AG08396 (cell line): ENCODE measurements at regions not wholly inside any gene's neighbourhood (a gene's known extent, or its start where the extent isn't known, plus 50 kb on each side); places are given as distances from the start of the nearest gene placed in this dataset.
A peak's percentile ranks its signal among the peaks of the same experiment; 100 is the strongest.

ENCODE experiments used
- DNase-seq: peaks from one replicate; pipeline ENCODE4 v3.0.0; 2012; ENCODE audit warnings: low spot score, mixed read lengths

GRCh38 chr15:77557564-77557963 is 75.1 kb downstream of the LINGO1 start:
- DNase-seq = no peak

- DNase-seq = no peak
These were observed 75.6 kb downstream of the LINGO1 start for GRCh38 chr15:77557144-77557543.

DNA sequence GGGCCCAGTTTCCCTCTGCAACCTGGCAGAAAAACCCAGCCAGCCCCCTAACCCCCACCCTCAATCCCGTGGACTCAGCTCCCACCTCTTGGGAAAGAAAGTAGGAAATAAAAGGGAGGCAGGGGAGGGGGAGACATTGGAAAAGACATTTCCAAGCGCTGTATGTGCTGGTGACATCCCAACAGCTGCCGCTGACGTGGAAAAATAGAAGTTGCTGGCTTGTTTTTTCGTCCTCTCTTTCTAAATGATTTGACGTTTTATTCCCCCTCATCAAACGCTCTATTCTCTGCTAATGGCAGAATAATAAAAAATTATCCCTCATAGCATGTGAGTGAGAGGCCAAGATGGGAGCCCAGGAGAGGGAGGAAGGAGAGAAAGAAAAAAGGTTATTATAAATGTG is 76.1 kb downstream of the LINGO1 start:
- no peak for DNase-seq

GRCh38 chr15:77555232-77555631 is 77.5 kb downstream of the LINGO1 start:
- DNase-seq = no peak

DNA sequence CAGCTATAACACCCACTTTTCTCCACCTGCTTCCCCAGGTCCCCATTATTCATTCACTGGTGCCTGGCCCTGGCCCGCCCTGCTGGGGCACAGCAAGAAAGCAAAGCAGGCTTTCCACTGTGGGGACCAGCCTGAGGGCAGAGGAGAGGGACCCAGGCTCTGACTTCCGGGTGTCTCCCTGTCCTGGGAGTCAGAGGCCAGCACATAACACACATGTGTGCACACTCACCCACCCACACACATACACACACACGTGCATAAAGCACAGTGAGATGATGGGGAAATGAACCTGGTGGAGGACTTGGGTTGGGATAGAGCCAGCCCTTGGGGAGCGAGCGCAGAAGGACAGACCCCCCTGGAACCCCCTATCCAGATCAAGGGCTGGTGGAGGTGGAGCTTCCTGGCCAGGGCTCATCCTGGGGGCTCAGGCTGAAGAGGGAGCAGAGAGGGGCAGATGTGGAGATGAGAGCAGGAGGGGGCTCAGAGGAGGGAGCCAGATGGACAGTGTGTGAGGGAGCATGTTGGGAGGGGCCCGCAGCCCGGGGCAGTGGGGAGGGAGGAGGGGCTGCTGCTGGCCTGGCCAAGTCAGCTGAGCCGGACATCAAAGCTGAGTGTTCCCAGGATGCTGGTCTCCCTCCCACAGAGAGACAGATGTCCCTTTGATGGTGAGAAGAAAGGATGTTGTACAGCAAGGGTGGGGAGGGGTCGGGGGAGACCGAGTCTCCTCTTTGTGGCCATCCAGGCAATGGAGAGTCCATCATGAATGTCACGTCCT is 78.2 kb downstream of the LINGO1 start:
- DNase-seq = no peak

- no peak for DNase-seq
These were observed 79.0 kb downstream of the LINGO1 start for GRCh38 chr15:77553695-77554094.

DNA sequence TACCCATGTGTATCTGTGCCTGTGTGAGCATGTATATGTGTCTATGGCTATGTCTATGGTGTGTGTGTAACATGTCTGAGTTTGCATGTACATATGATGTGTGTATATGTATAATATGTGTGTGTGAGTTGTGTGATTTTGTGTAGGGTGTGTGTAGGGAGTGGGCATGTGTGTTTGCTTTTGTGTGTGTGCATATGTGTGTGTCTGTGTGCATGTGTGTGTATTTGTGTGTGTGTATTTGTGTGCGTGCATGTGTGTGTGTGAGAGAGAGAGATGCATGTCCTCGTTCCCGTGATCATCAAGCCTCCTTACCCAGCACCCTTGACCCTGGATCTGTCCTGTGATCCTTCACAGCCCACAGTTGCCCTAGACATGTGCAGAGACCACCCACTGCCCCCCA is 79.5 kb downstream of the LINGO1 start:
- no peak for DNase-seq

- no peak for DNase-seq
These were observed 80.6 kb downstream of the LINGO1 start for GRCh38 chr15:77552066-77552465.

DNA sequence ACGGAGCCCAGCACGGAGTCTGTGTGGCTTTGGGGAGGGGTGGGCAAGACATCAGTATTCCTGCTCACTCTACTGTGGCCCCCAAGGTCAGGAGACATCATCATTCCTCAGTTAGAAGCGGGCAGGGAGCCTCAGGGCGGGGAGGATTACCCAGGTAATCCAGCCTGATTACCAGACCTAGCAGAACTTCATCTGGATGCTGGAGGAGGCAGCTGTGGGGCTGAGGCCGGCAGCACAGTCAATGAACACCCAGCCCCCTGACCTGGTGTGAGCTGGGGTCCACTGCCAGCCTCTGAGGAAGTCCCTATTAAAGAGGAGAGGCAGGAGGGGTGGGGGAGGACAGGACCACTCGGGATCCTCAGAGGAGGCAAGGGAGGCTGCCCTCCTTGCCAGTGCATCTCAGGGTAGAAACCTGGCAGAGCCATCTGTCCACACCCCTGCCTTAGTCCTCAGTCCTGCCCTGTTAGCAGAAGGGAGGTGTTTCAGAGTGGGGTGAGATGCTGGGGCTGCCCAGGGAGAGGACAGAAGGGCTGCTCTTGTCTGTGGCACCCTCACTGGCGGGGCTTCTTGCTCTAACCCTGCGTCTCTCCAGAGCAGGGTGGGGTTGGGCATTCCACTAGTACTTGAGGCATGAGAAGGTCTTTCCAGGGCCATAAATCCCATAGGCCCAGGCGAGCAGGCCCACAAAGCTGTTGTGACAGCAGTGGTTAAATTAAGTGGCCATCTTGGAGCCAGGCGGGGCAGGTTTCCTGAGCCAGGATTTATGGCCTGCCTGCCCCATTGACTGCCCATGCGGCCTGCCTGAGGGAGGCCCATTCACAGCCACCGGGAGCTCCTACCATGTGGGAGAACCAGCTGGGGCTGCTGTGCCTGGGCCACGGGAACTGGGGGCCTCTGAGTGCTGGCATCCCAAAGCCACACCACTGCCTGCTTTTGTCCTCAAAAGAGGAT is 82.1 kb downstream of the LINGO1 start:
- no peak for DNase-seq

DNA sequence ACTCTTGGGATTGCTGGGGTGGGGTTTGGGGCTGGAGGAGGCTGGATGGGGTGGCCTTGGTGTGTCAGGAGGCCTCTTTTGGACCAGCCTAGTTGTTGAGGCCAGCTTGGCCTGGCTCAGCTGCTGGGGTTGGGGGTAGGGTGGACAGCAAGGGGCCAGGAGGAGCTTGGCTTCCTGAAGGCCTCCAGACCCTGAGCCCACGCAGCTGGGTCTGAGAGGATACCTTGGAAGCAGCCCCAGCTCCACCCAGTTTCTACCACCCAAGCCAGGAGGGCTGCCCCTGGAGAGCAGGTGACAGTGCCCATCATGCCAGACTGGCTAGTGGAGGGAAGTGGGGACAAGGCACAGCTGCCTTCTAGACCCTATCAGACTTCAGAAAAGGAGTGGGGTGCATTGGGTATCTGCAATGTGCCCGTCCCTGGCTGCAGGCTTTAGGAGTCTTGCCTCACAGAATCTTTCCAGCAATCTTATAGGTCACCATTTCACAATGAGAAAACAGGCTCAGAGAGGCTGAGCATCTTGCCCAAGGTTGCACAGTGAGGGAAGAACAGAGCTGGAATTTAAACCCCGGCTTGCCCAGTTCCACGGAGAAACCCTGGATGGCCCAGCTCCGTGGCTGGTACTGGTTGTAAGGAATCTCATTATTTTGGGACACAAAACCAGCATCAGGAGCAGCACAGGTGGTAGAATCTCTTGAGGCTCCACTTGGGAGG is 83.0 kb downstream of the LINGO1 start:
- DNase-seq = no peak

- DNase-seq = no peak
These were observed 83.8 kb downstream of the LINGO1 start for GRCh38 chr15:77548589-77549557.

DNA sequence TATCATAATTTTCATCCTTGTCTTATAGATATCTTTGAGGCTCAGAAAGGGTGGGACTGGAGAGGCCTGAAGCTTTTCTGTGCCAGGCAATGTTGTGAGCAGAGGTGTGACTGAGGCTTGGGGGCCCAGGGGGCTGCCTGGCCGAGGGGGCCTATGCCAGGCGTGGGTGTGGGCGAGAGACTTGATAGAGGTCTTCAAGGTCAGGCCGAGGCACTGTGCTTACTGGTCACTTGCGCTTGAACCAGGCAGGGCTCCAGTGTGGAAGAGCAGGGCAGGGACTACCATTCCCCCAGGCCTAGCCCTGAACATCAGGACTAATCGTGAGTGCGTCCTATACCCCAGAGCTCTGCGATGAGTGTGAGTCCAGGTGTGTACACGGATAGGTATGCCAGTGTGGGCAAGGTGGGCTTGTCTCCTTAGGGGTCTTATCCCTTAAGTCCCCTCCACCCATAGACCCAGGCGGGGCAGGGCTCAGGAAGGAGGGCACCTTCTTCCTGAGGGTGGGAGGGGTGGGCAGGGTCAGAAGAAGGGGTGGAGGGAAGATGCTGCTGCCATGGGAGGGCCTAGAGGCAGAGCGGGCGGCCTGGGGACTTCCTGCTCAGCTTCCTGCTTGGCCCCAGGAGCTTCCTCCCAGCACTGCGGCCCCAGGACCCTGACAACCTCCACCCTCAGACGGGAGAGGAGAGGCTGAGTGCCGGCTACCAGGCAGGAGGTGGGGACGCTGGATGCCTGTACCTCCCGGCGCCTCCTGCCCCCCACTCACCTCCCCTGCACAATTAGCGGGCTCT is 84.7 kb downstream of the LINGO1 start:
- DNase-seq = no peak

GRCh38 chr15:77546870-77547269 is 85.8 kb downstream of the LINGO1 start:
- DNase-seq = no peak

DNA sequence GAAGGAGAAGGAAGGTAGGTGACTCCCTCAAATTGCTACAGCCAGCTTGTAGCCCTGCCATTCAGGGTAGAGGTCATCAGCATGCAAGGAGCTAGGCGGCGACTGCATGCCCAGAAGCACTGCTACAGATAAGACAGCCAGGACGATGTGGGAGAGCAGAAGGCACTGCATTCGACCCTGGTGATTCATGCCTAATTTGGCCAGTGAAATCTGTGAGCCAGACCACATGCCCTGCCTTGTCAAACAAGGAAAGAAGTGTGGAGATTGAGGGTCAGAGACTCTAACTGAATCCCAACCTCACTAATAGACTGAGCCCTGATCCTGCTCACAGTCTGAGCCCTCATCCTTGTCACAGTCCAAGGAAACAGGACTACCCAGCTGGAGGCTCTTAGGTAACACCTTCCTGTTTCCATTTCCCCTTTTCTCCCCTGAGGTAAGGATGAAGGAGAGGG is 86.6 kb downstream of the LINGO1 start:
- DNase-seq = peak; percentile 87

- DNase-seq = no peak
These were observed 87.7 kb downstream of the LINGO1 start for GRCh38 chr15:77545058-77545457.

DNA sequence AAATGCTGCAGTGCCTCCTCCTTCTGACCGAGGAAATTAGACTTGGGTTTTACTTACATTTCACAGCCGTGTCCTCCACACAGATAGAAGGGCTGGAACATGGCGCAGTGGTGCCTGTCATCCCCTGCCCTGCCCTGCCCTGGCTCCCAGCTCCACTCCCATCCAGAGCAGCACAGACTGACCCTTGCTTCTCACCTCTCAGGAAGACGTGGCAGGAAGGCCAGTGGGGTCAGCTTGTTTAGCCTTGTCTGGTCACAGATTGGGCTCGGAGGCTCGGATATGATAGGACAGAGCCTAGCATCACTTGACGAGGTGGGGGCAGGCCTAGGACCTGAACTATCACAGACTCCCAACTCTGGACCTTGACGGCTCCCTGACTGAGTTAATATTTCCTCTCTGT is 88.5 kb downstream of the LINGO1 start:
- no peak for DNase-seq

DNA sequence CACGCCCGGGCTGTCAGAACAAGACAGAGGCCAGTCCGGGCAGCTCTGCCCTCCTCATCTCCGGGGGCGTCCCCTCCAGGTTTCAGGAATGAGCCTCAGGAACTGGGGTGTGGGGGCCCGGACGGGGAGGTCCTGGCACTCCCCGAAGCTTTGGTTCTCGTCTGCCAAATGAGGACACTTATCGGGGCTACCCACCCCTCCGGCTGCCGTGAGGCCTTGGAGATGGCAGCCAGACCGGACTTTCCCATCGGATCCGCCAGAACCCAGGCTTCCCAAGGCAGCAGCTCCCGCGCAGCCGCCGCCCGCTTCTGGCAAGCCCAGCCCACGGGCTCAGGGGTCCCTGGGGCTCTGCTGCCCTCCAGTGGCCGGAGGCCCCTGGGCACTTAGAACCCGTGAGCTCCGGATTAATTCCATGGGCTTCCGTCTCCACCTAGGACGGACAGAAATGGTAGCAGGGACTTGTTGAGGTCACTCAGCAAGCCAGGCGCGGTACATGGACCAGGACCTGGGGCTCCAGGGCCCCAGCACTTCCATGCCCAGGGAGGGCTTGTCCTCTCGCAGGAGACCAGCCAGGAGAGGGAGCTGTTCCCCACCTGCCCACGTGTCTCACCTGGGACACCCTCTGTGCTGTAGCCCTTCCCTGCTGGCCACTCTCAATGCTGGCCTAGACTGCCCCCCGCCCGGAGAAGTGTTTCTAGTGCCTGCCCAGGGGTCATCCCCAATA is 89.4 kb downstream of the LINGO1 start:
- peak; percentile 93 for DNase-seq

DNA sequence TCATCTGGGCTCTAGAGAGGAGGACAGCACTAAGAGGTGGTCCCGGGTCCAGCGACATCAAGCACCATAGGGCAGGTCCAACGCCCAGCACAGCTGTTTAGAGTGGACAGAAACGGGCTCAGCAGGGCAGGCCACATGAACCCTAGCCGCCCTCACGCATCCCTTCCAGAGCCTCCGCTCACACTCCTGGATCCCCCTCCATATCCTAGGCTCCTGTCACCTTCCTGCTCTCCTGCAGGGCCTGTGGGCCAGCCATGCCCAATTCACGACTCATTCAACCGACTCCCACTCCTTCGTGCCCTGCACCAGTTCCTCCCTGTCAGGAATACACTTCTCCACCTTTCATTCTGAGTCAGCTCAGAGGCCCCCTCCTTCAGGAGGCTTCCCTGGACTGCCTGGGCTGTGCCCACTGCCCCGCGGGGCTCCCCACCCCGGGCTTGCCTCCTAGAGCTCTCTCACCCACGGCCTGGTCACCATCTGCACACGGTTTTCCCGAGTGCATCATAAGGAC is 90.2 kb downstream of the LINGO1 start:
- no peak for DNase-seq

- DNase-seq = no peak
These were observed 91.1 kb downstream of the LINGO1 start for GRCh38 chr15:77541421-77542181.
